GM18858 (cell line): ENCODE measurements at regions not wholly inside any gene's neighbourhood (a gene's known extent, or its start where the extent isn't known, plus 50 kb on each side); places are given as distances from the start of the nearest gene placed in this dataset.

ENCODE experiments used
- ATAC-seq: cut with Tn5 transposase; IDR thresholded peaks from one replicate; pipeline ENCODE4 v1.9.1; 2021; ENCODE audit not compliant: unreplicated experiment

- ATAC-seq = no peak
These were observed 185.0 kb upstream of the CDYL start for GRCh38 chr6:4591218-4591617.

GRCh38 chr6:4589295-4589694 is 186.9 kb upstream of the CDYL start:
- ATAC-seq = no peak

- ATAC-seq = no peak
These were observed 187.6 kb upstream of the CDYL start for GRCh38 chr6:4588581-4588980.

- no peak for ATAC-seq
These were observed 188.0 kb upstream of the CDYL start for GRCh38 chr6:4588163-4588562.

- ATAC-seq = no peak
These were observed 189.0 kb upstream of the CDYL start for GRCh38 chr6:4587171-4587570.

GRCh38 chr6:4586469-4586859 is 189.7 kb upstream of the CDYL start:
- no peak for ATAC-seq

- no peak for ATAC-seq
These were observed 190.3 kb upstream of the CDYL start for GRCh38 chr6:4585682-4586468.

GRCh38 chr6:4584801-4585200 is 191.4 kb upstream of the CDYL start:
- ATAC-seq = no peak

GRCh38 chr6:4582506-4583417 is 193.4 kb upstream of the CDYL start:
- ATAC-seq = no peak

- ATAC-seq = no peak
These were observed 194.5 kb upstream of the CDYL start for GRCh38 chr6:4581468-4582385.

- ATAC-seq = no peak
These were observed 195.8 kb upstream of the CDYL start for GRCh38 chr6:4580361-4580760.

- ATAC-seq = no peak
These were observed 198.8 kb upstream of the CDYL start for GRCh38 chr6:4577406-4577805.

GRCh38 chr6:4575714-4576113 is 200.5 kb upstream of the CDYL start:
- no peak for ATAC-seq

- ATAC-seq = no peak
These were observed 202.2 kb upstream of the CDYL start for GRCh38 chr6:4574007-4574406.

- no peak for ATAC-seq
These were observed 205.2 kb upstream of the CDYL start for GRCh38 chr6:4571011-4571410.

GRCh38 chr6:4568138-4568537 is 208.1 kb upstream of the CDYL start:
- ATAC-seq = no peak

GRCh38 chr6:4567141-4567540 is 209.1 kb upstream of the CDYL start:
- ATAC-seq = no peak

GRCh38 chr6:4565301-4566250 is 210.6 kb upstream of the CDYL start:
- ATAC-seq = no peak

- no peak for ATAC-seq
These were observed 211.4 kb upstream of the CDYL start for GRCh38 chr6:4564801-4565271.

GRCh38 chr6:4563877-4564276 is 212.3 kb upstream of the CDYL start:
- no peak for ATAC-seq
